ENCODE measurements at regions not wholly inside any gene's neighbourhood (a gene's known extent, or its start where the extent isn't known, plus 50 kb on each side); places are given as distances from the start of the nearest gene placed in this dataset.

GRCh38 chr6:81226957-81227356 lies 525.5 kb downstream of the TENT5A start:
- intact Hi-C loops (cut with DNase I) = no loop called here
- H3K9me3 ChIP-seq = no peaks in the 10 kb centered on the region
- H3K27ac ChIP-seq = no peak overlapping the region
- ATAC-seq (no peak), DNase-seq (no peak)
- no peaks in the 10 kb centered on the region for H3K27me3 ChIP-seq (ENCODE audit: insufficient read depth in 3 of 3, low read length in 2 of 3)
- TF ChIP-seq CTCF (IDR thresholded peaks at IDR 0.05) = no peak
- no peak overlapping the region for H3K4me3 ChIP-seq
- H3K4me1 ChIP-seq = no peaks in the 10 kb centered on the region
- H3K36me3 ChIP-seq (ENCODE audit: insufficient read depth in 1 of 2, low read depth in 1 of 2) = no peaks in the 10 kb centered on the region
- 93 to 94% (median 94%) methylated on average over 1 of the region's 1 CpG for WGBS, 3 donors

- intact Hi-C loops (cut with DNase I) = no loop called here
- 60 to 62% (median 62%) methylated on average over 3 of the region's 3 CpGs for WGBS, 3 donors
Measured at GRCh38 chr6:81216668-81217067, 535.8 kb downstream of the TENT5A start.

GRCh38 chr6:81215092-81215432 lies 537.4 kb downstream of the TENT5A start:
- WGBS, 3 donors = 83 to 86% (median 83%) methylated on average over 7 of the region's 7 CpGs

More at GRCh38 chr6:81216668-81217067, 535.8 kb downstream of the TENT5A start:
- no peak overlapping the region for H3K27ac ChIP-seq
- DNase-seq (no peak), ATAC-seq (no peak)
- no peaks in the 10 kb centered on the region for H3K9me3 ChIP-seq
- no peaks in the 10 kb centered on the region for H3K4me1 ChIP-seq
- no peaks in the 10 kb centered on the region for H3K27me3 ChIP-seq (ENCODE audit: insufficient read depth in 3 of 3, low read length in 2 of 3)
- TF ChIP-seq CTCF (IDR thresholded peaks at IDR 0.05) = no peak
- no peak overlapping the region for H3K4me3 ChIP-seq
- no peaks in the 10 kb centered on the region for H3K36me3 ChIP-seq (ENCODE audit: insufficient read depth in 1 of 2, low read depth in 1 of 2)

GRCh38 chr6:81214414-81215091 lies 537.9 kb downstream of the TENT5A start:
- H3K27me3 ChIP-seq (ENCODE audit: insufficient read depth in 3 of 3, low read length in 2 of 3) = no peaks in the 10 kb centered on the region
- TF ChIP-seq CTCF (IDR thresholded peaks at IDR 0.05) = no peak
- WGBS, 3 donors = 84 to 91% (median 86%) methylated on average over 14 to 15 of the region's 15 CpGs
- no peak overlapping the region for H3K27ac ChIP-seq
- DNase-seq = no peak
- no peak for ATAC-seq
- no peaks in the 10 kb centered on the region for H3K4me1 ChIP-seq
- intact Hi-C loops (cut with DNase I) = no loop called here
- no peak overlapping the region for H3K4me3 ChIP-seq
- no peaks in the 10 kb centered on the region for H3K9me3 ChIP-seq
- no peaks in the 10 kb centered on the region for H3K36me3 ChIP-seq (ENCODE audit: insufficient read depth in 1 of 2, low read depth in 1 of 2)

More at GRCh38 chr6:81215092-81215432, 537.4 kb downstream of the TENT5A start:
- Histone ChIP-seq H3K27ac (no peak overlapping the region), H3K27me3 (ENCODE audit: insufficient read depth in 3 of 3, low read length in 2 of 3) (no peaks in the 10 kb centered on the region), H3K36me3 (ENCODE audit: insufficient read depth in 1 of 2, low read depth in 1 of 2) (no peaks in the 10 kb centered on the region), H3K4me1 (no peaks in the 10 kb centered on the region), H3K9me3 (no peaks in the 10 kb centered on the region), H3K4me3 (no peak overlapping the region)
- DNase-seq (peak in 1 of 2 donors; percentile 38), ATAC-seq (peak in 1 of 4 donors; percentile 25)
- no peak for TF ChIP-seq CTCF (IDR thresholded peaks at IDR 0.05)
- intact Hi-C loops (cut with DNase I) = no loop called here

GRCh38 chr6:81204731-81205130 lies 547.8 kb downstream of the TENT5A start:
- Histone ChIP-seq H3K36me3 (ENCODE audit: insufficient read depth in 1 of 2, low read depth in 1 of 2) (no peaks in the 10 kb centered on the region), H3K27ac (no peak overlapping the region), H3K4me3 (no peak overlapping the region), H3K9me3 (no peaks in the 10 kb centered on the region), H3K27me3 (ENCODE audit: insufficient read depth in 3 of 3, low read length in 2 of 3) (no peaks in the 10 kb centered on the region), H3K4me1 (no peaks in the 10 kb centered on the region)
- WGBS, 3 donors = 38 to 70% (median 45%) methylated on average over 1 of the region's 1 CpG
- intact Hi-C loops (cut with DNase I) = no loop called here
- ATAC-seq (no peak), DNase-seq (no peak)
- TF ChIP-seq CTCF (IDR thresholded peaks at IDR 0.05) = no peak

Measured in psoas muscle (tissue), 7 donors.